A673 (cell line): ENCODE measurements at regions not wholly inside any gene's neighbourhood (a gene's known extent, or its start where the extent isn't known, plus 50 kb on each side); places are given as distances from the start of the nearest gene placed in this dataset.

Experiments
- CTCF ChIP-seq: fragments of 300-800, 200-600 bp; sonication (generic); conservative IDR thresholded peaks from 2 replicates; pipeline ENCODE4 v1.5.1; 2017; ENCODE audit warnings: low read depth, mild to moderate bottlenecking, antibody characterized with exemption, low read length, moderate library complexity, mixed read lengths
- EZH2 ChIP-seq: fragments of 200-600 bp; sonication (generic); IDR thresholded peaks from 2 replicates; pipeline ENCODE4 v1.6.1; 2017; ENCODE audit warnings: borderline replicate concordance, low read depth, mild to moderate bottlenecking, mixed read lengths, antibody characterized with exemption, low read length; ENCODE audit not compliant: poor library complexity, severe bottlenecking

GRCh38 chr5:93681432-93681831 is 60.0 kb downstream of the POU5F2 start:
- TF ChIP-seq CTCF (peak; percentile 57; the same call in 1 of the 2 replicates), EZH2 (no peak)
